NAMALWA (cell line): ENCODE measurements at regions not wholly inside any gene's neighbourhood (a gene's known extent, or its start where the extent isn't known, plus 50 kb on each side); places are given as distances from the start of the nearest gene placed in this dataset.
"Not testable (repeated sequence)": the region's sequence is repeated elsewhere in the genome, so short reads cannot be mapped to it uniquely, and the experiment has no call there.

Experiments used
- DNase-seq: peaks from one replicate; pipeline ENCODE4 v3.0.0-alpha.2; 2015; ENCODE audit warnings: low spot score

DNA sequence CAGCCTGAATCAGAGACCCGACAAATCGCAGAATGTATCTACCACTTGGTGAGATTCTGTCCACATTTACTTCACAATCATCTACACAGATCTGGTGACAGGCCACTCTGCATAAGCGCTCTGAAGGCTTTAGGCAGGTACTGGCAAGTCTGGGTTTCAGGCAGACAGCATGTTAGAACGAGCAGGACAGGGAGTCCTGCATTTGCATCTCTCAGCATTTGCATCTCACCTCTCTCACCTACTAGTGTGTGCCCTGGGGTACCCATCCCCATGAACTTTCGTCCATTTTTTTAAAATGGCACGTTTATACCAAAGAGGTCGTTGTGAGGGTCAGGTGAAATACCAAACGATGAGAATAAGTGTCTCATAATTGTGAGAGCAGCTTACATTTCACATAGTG, 108.2 kb downstream of the SPATA31A1 start:
- peak; percentile 1 for DNase-seq

DNA sequence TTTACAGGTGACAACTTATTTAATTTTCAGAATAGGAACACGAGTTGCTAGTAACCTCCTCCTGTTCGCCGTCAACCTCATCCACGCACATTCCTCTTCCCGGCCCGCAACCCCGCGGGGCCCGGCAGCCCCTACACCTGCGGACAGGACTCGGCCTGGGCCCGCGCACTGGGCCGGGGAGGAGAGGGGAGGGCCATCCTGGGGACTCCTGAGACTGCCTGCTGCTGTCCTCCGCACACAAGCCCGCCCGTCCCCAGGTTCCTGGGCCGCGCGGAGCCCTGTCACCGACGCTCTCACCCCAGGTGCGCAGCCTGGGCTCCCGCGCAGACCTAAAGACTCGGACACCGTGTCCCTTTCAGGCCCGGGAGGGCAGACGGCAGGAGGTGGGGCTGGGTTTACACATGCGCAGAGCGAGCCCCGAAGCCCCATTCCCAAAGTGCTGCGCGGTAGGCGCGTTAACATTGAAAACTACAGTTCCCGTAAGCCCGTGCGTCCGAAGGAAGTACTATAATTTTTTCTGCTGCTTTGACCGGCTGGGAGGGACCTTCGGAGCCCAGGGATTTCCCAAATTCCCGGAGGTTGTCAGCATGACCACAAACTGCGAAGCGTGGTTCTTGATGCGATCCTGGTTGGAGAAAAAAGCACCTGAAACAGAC, 108.8 kb downstream of the SPATA31A1 start:
- DNase-seq: peak; percentile 54

DNA sequence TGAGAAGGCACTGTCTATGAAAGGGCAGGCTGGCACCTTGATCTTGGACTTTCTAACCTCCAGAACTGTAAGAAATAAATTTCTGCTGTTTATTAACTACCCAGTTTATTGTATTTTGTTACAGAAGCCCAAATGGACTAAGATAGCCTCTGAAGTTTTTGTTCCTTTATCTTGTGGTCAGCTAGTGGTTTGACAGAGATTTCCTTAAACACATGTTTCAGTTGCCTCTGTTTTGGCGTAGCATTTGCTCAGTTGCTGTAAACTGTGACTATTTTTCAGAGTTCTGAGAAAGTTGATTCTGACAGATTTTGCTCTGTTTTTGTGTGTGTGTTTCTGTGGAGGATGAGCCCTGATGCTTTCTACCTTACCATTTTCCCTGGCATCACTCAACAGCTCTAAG, 119.0 kb downstream of the SPATA31A1 start:
- DNase-seq: not testable (repeated sequence)

DNA sequence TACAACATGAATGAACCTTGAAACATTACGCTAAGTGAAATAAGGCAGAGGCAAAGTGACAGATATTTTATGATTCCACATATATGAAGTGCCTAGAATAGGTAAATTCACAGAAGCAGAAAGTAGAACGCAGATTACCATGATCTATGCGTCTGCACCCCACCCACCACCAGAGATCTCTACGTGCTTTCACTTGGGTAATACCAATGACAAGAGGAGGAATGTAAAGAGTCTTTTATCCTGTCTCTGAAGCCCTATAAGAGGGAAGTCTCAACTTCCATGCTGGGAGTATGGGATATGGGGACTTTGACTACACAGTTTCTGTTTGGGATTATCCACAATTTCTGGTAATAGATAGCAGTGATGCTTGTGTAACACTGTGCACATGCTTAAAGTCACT, 127.6 kb downstream of the SPATA31A1 start:
- DNase-seq: not testable (repeated sequence)

DNA sequence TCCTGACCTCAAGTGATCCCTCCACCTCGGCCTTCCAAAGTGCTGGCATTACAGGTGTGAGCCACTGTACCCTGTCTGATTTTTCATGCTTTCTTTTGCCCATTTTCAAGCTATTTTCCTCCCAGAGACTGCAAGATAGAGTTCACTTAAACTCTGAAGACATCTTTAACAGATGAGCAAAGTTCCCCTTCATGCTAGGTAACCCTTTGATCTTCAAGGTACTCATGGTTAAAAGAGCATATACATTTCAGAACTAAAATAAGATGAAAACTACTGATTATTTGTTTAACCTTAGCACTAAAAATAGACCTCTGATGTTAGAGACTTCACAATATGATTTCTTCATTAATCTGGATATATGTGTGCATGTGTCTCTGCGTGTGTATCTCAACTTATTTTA, 128.4 kb downstream of the SPATA31A1 start:
- not testable (repeated sequence) for DNase-seq

DNA sequence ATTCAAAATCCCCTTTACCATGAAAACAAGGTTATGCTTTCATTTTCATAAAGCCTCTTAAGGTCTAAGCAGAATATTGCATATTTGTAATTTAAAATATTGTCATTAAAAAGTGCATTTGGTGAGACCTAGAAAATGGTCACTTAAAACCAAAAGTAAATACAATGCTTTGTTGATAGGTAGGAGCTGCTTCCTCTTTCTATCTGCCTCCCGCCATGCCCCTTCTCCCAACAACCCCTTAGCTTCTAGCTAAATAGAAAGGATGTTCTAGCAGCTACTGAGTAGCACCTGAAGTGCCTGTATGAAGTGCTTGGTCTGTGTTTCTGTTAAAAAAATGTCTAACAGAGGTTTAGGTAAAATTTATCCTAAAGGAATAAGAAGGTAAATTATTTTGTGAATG, 128.8 kb downstream of the SPATA31A1 start:
- DNase-seq: not testable (repeated sequence)

DNA sequence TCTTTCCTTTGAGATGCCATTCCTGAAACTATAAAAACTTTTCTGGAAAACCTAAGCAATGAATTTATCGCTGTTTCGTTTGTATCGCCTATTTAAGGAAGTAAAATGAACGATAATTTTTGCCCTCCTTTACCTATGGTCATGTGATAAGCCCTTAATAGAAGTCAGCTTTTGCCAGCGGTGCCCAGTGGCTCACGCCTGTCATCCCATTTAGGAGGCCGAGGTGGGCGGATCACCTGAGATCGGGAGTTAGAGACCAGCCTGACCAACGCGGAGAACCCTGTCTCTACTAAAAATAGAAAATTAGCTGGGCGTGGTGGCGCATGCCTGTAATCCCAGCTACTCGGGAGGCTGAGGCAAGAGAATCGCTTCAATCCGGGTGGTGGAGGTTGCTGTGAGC, 132.0 kb downstream of the SPATA31A1 start:
- DNase-seq: not testable (repeated sequence)

DNA sequence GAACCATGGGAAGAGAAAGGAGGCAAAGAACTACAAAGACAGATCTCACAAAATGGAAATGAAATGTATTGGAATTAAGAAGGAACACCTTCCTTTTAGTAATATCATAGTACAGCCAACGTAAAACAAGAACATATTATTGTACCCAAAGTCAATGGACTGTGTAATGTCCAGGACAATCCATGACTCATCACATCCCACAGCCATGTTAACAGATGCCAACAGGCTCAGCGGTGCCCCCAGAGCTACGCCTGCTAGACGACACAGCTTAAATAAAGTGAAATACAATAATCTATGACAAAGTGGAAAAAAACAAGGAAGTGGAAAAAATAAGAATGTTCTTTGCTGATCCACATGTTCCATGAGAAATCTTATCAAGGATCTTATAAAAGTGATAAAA, 140.8 kb downstream of the SPATA31A1 start:
- DNase-seq: not testable (repeated sequence)

DNA sequence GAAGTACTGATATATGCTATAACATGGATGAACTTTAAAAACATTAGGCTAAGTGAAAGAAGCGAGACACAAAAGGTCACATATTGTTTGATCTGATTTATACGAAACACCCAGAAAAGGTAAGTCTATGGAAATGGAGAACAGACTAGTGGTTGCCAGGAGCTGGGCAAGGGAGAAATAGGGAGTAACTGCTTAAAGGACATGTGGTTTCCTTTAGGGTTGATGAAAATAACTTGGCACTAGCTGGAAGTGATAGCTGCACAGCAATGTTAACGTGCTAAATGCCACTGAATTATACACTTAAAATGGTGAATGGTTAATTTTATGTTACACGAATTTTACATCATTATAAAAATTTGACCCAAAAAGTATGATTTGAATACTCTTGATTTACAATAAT, 147.7 kb downstream of the SPATA31A1 start:
- DNase-seq: not testable (repeated sequence)

DNA sequence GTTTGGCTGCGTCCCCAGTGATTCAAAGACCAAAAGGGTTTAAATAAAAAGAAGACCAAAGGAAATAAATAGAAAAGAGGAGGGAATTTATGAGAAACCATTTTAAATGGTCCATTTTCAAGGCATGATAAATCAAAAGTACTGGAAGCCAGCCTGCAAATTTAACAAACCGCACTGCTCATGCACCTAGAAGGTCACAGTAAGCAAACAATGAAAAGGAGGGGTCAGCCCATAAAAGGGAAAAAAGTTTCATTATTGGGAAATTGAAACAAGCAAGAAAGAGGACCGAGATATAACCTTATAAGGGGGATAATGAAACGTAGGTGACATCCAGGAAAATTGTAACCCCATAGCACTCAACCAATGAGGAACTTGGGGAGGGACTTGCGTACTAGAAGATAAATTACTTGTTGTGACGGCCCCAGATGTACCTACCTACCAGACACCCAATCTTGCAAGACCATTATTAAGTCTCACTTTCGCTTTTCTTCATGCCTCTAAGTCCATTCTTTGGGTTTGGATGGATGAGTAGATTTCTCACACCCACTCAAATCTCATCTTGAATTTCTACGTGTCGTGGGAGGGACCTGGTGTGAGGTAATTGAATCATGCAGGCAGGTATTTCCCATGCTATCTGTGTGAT, 172.0 kb downstream of the SPATA31A1 start:
- DNase-seq: not testable (repeated sequence)

DNA sequence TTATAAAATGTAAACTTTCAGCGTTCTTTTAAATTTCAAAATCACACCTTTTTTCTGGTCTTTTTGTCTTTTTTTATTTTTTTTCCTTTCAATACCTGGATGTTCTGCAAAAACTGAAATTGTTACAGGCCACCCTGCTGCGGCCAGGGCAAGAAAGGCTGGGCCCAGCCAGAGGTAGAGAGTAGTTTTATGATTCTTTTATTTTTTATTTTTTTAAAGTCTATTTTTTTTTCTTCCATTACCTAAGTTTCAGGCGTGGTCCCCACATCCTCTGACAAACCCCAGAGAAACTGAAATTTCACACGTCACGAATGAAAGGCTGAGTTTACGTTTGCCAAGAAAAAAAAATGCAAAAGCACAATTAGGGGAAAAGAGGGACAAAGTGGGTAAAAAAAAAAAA, 177.1 kb downstream of the SPATA31A1 start:
- DNase-seq: not testable (repeated sequence)

DNA sequence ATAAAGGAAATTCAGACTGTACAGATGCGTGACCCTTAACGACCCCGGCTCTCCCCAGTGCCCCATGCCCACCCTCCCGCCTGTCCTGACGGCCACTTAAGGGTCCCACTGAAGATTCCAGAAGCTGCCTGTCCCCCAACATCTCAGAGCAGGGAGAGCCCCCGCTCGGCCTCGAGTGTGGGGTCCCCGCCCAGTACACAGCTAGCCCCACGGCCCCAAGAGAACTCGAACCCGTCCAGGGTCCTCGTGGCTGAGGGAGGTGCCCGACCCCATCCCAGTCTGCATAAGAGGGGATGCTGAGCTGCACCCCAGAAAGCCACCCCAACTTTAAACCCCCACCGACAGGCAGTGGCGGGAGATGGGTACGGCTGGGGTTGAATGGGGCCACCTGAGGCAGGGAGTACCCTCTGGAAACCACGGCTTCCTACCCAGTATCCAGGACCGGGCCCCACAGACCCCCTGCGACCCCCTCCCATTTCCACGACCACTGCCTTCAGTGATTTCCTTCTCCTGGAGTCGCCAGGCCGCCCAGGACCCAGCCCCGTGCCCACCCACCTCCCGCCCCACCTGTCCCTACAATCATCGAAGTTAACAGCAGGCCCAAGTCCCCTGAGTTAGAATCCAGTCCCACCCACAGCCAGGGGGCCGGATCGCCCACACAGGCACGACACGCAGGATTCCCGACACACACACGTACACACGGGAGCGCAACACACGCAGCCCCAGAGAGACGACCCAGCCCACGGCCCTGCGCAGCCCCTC, 177.7 kb downstream of the SPATA31A1 start:
- DNase-seq: not testable (repeated sequence)

DNA sequence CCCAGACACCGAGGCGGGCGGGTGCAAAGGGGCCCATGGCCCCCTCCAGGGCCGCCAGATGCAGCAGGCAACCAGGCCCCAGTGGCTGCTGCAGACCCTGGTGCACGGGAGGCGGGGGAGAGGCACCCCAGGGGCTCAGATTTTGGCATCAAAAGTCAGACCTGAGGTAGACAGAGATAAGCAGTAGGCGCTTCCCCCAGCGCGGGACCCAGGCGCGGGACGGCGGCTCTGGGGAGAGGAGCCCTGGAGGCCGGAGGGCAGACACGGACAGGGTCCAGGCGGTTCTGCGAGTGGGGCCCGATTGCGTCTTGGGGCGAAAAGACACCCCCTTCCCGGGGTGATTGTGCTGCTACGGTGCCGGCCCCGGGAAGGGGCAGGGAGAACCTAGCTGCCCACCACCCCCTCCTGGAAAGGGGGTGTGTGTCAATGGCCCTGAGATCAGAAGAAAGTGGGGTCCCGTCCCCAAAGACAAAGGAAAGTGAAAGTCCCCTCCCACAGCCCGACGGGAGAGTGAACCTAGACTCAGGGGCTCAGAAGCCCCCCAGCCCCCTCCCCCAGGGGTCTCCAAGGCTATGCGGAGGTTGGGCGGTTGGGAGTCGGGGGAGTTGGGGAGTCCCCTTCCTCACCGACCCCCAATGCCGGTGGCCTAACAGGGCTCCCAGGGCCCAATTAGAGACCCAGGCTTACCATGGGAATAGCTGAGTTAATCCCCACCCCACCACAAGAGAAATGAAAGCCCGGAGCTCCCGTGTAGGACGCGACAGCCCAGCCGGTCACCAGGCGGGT, 178.5 kb downstream of the SPATA31A1 start:
- DNase-seq: not testable (repeated sequence)

DNA sequence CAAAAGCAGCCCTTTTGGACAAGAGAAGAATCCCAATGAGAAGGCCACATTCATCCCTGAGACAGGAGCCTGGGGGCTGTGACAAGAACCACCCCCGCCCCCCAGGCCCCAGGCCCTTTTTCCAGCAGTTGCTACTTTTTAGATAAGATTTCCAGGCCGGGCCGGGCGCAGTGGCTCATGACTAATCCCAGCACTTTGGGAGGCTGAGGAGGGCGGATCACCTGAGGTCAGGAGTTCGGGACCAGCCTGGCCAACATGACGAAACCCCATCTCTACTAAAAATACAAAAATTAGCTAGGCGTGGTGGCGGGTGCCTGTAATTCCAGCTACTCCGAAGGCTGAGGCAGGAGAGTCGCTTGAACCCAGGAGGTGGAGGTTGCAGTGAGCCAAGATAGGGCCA, 179.4 kb downstream of the SPATA31A1 start:
- not testable (repeated sequence) for DNase-seq

DNA sequence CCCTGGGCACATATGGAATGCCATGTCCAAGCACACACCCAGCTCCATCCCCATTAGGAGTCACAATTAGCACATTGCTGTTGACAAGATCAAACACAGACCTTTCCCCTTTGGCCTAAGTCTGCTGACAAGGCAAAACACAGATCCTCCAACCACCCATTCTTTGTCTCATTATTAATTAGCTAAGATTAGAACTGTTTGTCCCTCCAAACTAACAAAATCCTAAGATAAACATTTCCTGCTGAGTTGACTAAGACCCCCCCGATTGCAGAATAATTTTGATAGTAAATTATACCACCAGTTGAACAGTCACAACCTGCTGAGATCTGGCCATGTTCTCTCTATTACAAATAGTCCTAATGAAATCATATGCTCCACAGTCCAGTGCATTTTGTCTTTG, 186.7 kb downstream of the SPATA31A1 start:
- DNase-seq: not testable (repeated sequence)

DNA sequence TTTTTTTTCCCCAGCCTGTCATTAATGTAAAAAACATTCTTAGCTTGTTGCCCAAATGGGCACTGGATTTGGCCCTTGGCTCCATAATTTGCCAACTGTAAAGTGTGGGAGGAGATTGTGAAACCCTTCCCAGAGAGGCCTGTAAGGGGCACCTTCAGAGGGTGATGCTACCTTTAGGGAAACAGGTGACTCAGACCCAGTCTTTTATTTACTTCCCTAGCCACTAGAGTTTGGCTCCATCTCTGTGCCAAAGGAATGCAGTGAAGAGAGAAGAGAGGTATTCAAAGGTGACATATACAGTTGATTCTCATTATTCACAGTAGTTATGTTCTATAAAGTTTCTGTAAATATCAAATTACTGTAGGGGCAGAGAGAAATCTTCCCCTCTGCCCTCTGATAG, 189.6 kb downstream of the SPATA31A1 start:
- not testable (repeated sequence) for DNase-seq

DNA sequence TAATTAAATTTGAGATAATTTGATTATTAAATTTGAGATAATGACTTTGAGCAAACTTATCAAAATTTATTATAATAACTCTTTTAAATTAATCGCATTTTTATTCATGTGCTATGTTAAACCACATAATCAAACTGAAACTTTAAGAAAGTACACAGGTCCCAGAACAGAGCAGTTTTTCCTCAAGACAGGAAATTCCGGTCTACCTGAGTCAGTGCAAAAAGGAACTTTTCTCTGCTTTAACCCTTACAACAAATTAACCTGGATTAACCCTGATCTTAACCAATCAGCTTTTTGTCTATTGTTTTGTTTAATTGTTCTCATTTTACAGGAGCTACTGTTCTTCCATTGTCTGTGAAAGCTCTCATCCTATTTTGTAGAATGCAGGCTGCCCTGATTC, 195.1 kb downstream of the SPATA31A1 start:
- DNase-seq: not testable (repeated sequence)

DNA sequence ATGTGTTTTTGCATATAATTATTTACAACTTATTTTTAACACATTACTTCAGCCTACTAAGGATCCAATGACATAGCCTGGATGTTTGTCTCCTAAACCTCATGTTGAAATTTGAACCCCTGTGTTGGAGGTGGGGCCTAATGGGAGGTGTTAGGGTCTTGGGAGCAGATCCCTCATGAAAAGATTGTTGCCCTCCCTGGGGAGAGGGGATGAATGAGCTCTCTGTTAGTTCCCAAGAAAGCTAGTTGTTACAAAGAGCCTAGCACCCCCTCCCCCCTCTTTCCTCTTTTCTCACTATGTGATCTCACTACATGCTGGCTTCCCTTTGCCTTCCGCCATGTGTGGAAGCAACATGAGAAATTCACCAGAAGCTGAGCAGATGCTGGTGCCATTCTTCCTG, 196.1 kb downstream of the SPATA31A1 start:
- not testable (repeated sequence) for DNase-seq

DNA sequence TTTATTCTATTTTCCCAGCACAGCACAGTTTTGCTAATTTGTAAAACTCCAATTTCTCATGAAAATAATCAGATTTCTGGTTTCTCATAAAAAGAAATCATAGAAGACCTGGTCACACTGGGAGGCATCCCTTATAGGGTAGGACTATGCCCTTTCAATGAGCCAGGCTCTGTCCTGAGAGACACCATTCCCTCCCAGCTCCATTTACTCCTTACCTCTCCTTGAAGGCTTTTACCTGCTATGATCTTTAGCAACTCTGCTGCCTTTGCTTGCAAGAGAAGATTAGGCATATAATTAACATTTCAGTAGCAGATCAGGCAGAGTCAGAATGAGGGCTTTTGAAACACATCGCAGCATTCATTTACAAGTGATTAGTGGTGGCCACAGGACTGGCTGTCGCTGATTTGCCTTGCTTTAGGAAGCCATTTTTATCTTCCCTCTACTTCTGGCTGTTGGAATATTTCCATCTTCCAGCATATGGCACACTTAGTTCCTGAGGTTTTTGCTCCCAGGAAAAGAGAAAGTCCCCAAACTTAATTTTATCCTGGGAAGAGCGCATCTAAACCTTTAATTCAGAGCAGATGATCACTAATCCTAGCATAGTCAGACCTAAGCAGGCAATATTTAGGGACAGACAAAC, 196.9 kb downstream of the SPATA31A1 start:
- not testable (repeated sequence) for DNase-seq

DNA sequence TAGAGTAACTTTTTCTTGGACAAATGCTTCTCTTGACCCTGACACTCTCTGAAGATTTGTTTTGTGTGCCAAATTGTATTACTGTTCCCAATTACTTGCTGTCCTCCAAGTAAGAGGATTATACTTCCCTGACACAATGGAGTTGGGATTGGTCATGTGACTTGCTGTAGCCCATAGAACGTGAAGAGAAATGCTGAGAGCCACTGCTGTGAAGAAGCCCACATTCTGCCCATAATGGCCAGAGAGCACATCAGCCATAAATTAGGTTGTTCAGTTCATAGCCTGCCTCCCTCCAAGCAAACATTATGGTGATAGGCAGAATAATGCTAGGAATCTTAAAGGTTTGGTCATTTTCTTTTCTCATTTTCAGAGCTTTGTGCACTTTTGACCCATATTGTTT, 198.9 kb downstream of the SPATA31A1 start:
- not testable (repeated sequence) for DNase-seq

DNA sequence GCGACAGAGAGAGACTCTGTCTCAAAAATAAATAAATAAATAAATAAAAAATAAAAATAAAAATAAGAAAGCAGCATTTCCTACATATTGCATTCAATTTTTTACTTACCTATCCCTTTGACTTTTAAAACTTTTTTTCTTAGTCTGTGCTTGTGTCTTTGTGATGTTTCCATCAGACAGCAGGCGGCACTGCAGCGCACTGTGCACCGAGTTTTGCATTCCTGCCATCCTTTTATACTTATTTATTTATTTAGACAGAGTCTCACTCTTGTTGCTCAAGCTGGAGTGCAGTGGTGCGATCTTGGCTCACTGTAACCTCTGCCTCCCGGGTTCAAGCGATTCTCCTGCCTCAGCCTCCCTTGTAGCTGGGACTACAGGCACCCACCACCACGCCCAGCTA, 203.9 kb downstream of the SPATA31A1 start:
- DNase-seq: not testable (repeated sequence)

DNA sequence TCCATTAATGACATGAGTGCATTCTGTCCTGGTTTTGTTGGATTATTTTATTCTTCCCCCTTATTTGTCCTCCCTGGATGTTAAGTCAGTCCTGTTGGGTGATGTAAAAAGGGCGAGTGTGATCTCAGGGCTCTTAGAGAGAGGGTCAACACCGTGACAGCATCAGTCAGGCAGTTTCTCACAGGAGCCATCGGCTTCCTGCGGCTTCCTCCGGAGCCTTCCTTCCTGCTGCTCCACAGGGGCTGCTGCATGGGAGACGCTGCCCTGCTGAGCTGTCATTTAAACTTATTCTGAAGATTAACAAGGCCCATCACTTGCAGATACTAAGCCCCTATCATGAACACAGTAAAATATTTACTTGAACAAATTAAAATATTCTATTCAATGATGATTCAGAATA, 211.3 kb downstream of the SPATA31A1 start:
- DNase-seq: not testable (repeated sequence)
